ENCODE measurements at regions not wholly inside any gene's neighbourhood (a gene's known extent, or its start where the extent isn't known, plus 50 kb on each side); places are given as distances from the start of the nearest gene placed in this dataset.
"Not testable (repeated sequence)": the region's sequence is repeated elsewhere in the genome, so short reads cannot be mapped to it uniquely, and the experiment has no call there.

- DNase-seq (ENCODE audit: low spot score): not testable (repeated sequence)
Observed at GRCh38 chr21:9697751-9698150, 823.6 kb upstream of the TPTE start.

- DNase-seq (ENCODE audit: low spot score): not testable (repeated sequence)
Observed at GRCh38 chr21:9705016-9705415, 816.4 kb upstream of the TPTE start.

DNA sequence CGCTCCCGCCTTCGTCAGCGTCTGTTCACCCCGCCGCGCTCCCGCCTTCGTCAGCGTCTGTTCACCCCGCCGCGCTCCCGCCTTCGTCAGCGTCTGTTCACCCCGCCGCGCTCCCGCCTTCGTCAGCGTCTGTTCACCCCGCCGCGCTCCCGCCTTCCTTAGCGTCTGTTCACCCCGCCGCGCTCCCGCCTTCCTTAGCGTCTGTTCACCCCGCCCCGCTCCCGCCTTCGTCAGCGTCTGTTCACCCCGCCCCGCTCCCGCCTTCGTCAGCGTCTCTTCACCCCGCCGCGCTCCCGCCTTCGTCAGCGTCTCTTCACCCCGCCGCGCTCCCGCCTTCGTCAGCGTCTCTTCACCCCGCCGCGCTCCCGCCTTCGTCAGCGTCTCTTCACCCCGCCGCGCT lies 815.9 kb upstream of the TPTE start:
- not testable (repeated sequence) for DNase-seq (ENCODE audit: low spot score)

DNA sequence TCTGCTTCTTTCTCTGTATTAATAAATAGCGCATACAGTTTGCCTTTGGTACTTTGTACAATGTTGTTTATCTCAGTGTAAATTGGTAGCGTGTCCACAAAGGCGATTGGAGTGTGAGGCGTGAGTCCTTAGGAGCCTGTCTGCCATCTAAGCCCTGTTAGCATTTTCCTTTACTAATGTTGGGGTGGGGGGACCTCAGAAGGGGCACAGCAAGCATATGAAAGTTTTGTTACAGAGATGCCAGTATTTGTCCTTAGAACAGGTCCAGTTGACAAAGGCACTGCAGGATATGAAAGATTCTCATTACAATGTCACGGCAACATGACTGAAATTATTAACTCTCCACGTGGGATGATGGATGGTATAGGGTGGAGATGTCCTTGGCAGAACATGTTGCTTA lies 796.8 kb upstream of the TPTE start:
- not testable (repeated sequence) for DNase-seq (ENCODE audit: low spot score)

DNA sequence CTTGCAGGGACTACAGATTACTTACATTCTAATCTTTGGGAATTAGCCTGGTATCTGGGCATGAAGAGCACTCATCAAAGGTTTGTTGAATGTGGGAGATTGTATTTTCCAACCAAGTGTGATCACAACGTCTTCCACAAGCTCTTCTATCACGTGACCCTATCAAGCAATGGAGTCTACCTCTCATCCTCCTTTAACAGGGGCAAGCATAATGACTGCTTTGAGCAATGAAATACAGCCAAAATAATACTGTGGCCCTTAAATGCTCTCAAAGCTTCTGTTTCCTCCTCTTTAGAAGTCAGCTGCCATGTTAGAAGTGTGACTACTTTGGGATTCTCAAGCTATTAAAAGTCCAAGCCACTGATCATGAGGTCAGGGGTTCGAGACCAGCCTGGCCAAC lies 794.2 kb upstream of the TPTE start:
- DNase-seq (ENCODE audit: low spot score): not testable (repeated sequence)

GRCh38 chr21:9728219-9728992 lies 793.0 kb upstream of the TPTE start:
- DNase-seq (ENCODE audit: low spot score): not testable (repeated sequence)

DNA sequence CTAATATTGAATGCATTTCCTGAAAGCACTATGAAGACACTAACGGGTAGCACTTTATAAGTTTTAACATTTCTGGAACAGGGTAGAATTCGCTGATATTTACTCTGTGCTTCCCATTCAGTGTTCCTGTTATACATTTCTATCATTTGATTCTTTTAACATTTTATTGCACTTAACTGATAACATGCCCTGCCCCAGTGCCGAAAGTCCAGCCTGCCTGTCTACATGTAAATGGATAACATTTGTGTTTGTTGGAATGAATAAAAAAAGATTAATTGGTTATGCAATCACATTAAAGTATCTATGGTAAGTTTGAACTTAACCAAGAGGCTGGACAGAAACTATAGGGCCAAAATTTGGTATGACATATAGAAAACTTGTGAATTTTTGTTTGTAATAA lies 790.5 kb upstream of the TPTE start:
- no peak for DNase-seq (ENCODE audit: low spot score)

GRCh38 chr21:9731317-9731716 lies 790.1 kb upstream of the TPTE start:
- not testable (repeated sequence) for DNase-seq (ENCODE audit: low spot score)

DNA sequence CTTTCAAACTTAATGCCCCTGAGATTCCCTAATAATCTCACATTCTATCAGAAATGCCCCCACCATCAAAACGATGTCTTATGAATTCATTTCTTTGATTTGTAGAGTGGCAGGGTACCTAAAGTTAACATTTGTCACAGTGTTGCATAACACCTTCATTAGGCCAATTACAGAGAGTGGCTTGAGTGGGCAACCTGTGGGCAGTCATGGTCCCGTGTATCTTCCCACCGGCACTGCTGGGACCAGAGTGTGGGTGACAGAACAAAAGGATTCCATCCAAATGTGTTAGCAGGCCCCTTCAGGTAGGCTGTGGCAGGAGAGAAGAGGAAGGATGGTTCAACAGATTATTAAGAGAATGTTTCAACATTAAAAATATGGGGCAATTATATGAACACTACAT lies 788.8 kb upstream of the TPTE start:
- DNase-seq (ENCODE audit: low spot score): not testable (repeated sequence)

- DNase-seq (ENCODE audit: low spot score): not testable (repeated sequence)
Observed at GRCh38 chr21:9733761-9734558, 787.4 kb upstream of the TPTE start.

DNA sequence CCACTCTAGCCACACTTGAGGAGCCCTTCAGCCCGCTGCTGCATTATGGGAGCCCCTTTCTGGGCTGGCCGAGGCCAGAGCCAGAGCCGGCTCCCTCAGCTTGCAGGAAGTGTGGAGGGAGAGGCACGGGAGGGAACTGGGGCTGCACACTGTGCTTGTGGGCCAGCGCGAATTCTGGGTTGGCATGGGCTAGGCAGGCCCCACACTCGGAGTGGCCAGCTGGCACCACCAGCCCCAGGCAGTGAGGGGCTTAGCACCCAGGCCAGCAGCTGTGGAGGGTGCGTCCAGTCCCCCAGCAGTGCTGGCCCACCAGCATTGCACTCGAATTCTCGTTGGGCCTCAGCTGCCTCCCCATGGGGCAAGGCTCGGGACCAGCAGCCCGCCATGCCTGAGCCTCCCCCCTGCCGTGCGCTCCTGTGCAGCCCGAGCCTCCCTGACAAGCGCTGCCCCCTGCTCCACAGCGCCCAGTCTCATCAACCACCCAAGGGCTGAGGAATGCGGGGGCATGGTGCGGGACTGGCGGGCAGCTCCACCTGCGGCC lies 785.9 kb upstream of the TPTE start:
- no peak for DNase-seq (ENCODE audit: low spot score)

DNA sequence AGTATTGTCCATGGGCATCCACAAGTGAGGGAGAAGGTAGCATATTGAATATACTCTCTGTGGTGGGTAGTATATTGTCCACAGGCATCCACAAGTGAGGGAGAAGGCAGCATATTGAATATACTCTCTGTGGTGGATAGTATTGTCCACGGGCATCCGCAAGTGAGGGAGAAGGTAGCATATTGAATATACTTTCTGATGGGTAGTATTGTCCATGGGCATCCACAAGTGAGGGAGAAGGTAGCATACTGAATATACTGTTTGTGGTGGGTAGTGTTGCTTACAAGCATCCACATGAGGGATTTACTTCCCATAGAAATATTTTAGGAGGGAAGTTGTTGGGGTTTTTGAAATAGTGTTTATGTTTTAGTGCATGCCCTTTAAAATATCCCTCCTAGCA lies 784.1 kb upstream of the TPTE start:
- not testable (repeated sequence) for DNase-seq (ENCODE audit: low spot score)

- DNase-seq (ENCODE audit: low spot score): not testable (repeated sequence)
Observed at GRCh38 chr21:9737871-9738515, 783.4 kb upstream of the TPTE start.

GRCh38 chr21:9738527-9738926 lies 782.9 kb upstream of the TPTE start:
- no peak for DNase-seq (ENCODE audit: low spot score)

DNA sequence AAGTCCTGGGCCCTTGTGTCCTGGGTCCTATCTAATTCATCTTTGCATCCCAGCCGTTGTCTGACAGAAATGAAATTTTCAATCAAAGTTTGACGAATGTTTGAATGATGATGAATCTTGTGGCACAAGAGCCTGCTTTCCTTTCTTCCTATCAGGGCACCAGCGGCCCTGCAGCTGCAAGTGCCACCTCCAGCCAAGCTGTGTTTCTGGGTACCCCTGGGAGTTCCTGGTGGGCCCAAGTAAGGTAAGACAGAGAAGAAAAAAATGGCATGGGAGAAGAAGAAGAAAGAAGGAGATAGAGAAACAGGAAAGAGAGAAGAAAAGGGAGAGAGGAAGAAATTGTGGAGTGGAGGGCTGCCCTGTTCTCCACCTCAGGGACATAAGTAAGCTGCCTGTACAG lies 782.1 kb upstream of the TPTE start:
- no peak for DNase-seq (ENCODE audit: low spot score)

DNA sequence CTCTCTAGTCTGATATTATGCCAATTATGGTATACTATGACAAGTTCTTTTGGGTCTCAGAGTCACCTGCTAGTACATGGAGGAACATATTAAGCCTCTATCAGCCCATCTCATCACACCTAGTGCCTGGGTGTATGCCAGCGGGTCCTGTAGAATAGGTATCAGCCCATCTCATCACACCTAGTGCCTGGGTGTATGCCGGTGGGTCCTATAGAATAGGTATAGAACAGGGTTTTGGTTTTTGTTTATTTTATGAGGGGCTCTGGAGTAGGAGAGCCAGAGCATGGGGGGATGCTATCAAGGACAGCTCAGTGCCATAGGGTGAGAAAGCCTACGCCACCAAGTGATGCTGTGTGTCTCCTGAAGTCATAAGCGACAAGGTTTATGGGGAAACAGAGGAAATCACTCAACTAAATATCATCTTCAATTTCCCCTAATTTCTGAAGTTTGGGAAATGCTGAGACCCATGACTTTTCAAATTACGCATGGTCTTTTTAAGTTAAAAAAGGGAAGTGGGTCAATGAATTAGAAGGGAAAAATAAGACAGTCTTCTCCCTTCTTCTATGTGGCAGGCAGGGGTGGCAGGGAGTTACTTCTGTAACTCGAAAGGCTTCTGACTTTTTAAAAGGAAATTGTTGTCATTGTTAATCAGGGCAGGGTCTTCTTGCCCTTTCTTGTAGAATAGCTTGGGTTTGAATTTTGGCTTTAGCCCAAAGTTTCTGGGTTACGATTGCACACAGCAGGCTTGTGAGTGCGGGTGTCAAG lies 781.0 kb upstream of the TPTE start:
- not testable (repeated sequence) for DNase-seq (ENCODE audit: low spot score)

DNA sequence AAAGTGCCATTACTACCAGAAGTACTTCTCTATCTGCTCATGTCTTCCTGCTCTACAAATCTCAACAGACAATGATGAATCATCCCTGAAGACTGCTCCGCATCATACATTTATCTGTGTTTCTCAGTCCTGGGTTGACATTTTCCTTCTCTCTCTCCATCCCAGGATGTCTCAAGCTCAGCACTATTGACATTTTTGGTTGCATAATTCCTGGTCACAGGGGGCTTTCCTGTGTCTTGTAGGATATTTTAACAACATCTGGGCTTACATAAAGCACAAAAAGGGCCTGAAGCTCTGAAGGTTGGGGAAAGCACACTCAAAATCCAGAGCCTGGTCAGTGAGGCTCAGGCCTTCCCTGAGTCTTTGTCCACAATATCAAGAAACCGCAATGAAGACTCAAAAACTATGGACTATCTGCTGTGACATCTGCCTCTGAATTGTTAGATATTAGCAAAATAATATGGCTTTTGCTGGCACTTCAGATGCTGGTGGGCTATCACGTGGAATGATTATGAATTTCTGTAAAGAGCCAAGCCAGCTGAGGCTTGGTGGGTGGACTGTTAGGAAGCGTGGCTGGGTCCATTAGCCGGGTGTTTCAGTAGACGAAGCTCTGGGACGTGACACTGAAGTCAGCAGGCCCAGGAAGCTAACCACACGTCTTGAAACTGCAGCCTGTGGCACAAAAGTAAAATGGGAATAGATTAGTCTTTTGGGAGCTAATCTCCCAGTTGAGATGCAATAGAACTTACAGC lies 780.2 kb upstream of the TPTE start:
- not testable (repeated sequence) for DNase-seq (ENCODE audit: low spot score)

- DNase-seq (ENCODE audit: low spot score): not testable (repeated sequence)
Observed at GRCh38 chr21:9743566-9743965, 777.8 kb upstream of the TPTE start.

DNA sequence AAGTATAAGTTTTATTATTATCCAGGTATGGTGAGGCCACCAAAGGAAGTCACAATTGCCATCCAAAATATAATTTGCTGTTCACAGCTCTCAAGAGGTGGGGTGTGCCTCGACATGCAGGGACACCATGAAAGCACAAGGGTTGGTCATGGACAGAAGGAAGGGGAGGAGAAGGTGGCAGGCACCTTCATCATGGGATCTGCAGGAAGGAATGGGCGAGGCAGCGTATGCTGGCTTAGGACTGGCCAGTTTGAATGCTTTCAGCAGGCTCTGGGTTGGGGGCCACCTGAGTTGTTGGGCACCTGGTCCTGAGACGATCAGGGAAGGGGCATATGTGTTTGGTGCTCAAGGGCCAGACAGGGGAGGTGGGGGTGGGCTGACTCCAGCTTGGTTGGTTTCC lies 777.2 kb upstream of the TPTE start:
- DNase-seq (ENCODE audit: low spot score): not testable (repeated sequence)

DNA sequence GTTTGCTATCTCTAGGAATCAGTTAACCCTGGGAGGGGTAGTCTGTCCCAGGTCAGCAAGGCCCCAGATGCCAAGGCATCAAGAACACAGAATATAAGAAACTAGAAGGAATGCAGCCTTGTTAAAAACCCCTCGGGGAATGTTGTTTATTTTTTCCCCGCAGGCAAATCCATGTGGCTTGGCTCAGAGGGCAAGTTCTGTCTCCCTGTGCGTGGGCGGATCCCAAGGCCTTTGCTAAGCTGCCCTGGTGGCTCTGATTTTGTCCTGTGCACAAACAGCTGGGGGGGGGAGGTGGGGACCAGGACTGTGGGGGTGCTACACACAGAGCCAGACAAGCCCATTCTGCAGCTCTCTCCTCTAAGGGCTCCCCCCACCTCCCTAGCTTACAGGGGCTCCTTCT lies 776.8 kb upstream of the TPTE start:
- DNase-seq (ENCODE audit: low spot score): not testable (repeated sequence)
